ENCODE measurements at regions not wholly inside any gene's neighbourhood (a gene's known extent, or its start where the extent isn't known, plus 50 kb on each side); places are given as distances from the start of the nearest gene placed in this dataset.

- TF ChIP-seq POLR2A (IDR thresholded peaks at IDR 0.05) (no peak), CTCF (IDR thresholded peaks at IDR 0.05) (no peak)
Measured at GRCh38 chr2:11065833-11066485, 89.3 kb upstream of the SLC66A3 start.

All from uterus (tissue), 2 donors.